H1 (cell line): ENCODE measurements at regions not wholly inside any gene's neighbourhood (a gene's known extent, or its start where the extent isn't known, plus 50 kb on each side); places are given as distances from the start of the nearest gene placed in this dataset.

Source experiments
- CTCF ChIA-PET: fragments of 300-600 bp; sonication (Branson Sonifier 250); formaldehyde crosslinking; loops from one replicate; lab custom pipeline; 2021; ENCODE audit not compliant: partially characterized antibody; lab: Charles Lee
- POLR2A ChIA-PET: fragments of 300-600 bp; sonication (Branson Sonifier 250); formaldehyde crosslinking; loops from one replicate; lab custom pipeline; 2021; ENCODE audit warnings: inconsistent platforms; ENCODE audit not compliant: partially characterized antibody; lab: Charles Lee
- DNase-seq, 2 experiments: peaks; one replicate each; pipeline versions ENCODE4 v3.0.0 to v3.0.0-alpha.2; 2010 to 2022; ENCODE audit warnings: low spot score in 2 of 2, low read depth in 1 of 2, mixed read lengths in 1 of 2
- FAIRE-seq: peaks from 2 replicates; lab custom pipeline; 2011; peaks lifted over from hg19 to GRCh38; lab: Jason Lieb, UNC
- H2AFZ ChIP-seq: 2 replicates; pipeline ENCODE4 v1.8.1; 2012; ENCODE audit warnings: low read length, inconsistent platforms
- H2AK5ac ChIP-seq: 2 replicates; pipeline ENCODE4 v1.6.1; 2013; ENCODE audit warnings: low read depth, low read length
- H2BK120ac ChIP-seq: replicated peaks from 2 replicates; pipeline ENCODE3; 2013; ENCODE audit warnings: low read depth, low read length, inconsistent platforms
- H2BK12ac ChIP-seq: 2 replicates; pipeline ENCODE4 v1.6.1; 2013; ENCODE audit warnings: low read depth, low read length
- H2BK15ac ChIP-seq: 2 replicates; pipeline ENCODE4 v1.6.1; 2013; ENCODE audit warnings: low read length
- H2BK20ac ChIP-seq: 2 replicates; pipeline ENCODE4 v1.6.1; 2013; ENCODE audit warnings: low read length
- H2BK5ac ChIP-seq: 2 replicates; pipeline ENCODE4 v1.6.1; 2013; ENCODE audit warnings: low read depth, low read length
- H3K14ac ChIP-seq: 2 replicates; pipeline ENCODE4 v1.6.1; 2013; ENCODE audit warnings: inconsistent platforms; ENCODE audit not compliant: insufficient read length
- H3K18ac ChIP-seq: 2 replicates; pipeline ENCODE4 v1.6.1; 2013; ENCODE audit warnings: low read length; ENCODE audit errors: extremely low read depth
- H3K23ac ChIP-seq: 2 replicates; pipeline ENCODE4 v1.6.1; 2013; ENCODE audit warnings: inconsistent platforms; ENCODE audit not compliant: insufficient read length
- H3K23me2 ChIP-seq: 2 replicates; pipeline ENCODE4 v1.6.1; 2013; ENCODE audit warnings: low read depth, low read length
- H3K27ac ChIP-seq: 2 replicates; pipeline ENCODE4 v1.6.1; 2011; ENCODE audit warnings: low read depth, low read length, inconsistent platforms
- H3K27me3 ChIP-seq, 4 experiments: replicated peaks in 1 of 4; 1 replicate in 1 of 4; 2 replicates in 3 of 4; pipeline versions ENCODE4 v1.6.1 to v1.8.1; 2011 to 2013; ENCODE audit warnings: low read length in 3 of 4, mild to moderate bottlenecking in 3 of 4, inconsistent platforms in 2 of 4, mixed read lengths in 2 of 4, moderate library complexity in 1 of 4; ENCODE audit not compliant: control insufficient read depth in 3 of 4, insufficient read depth in 3 of 4; ENCODE audit errors: extremely low read depth in 1 of 4
- H3K36me3 ChIP-seq, 4 experiments: 2 replicates each; pipeline versions ENCODE4 v1.6.1 to v1.8.1; 2011 to 2013; ENCODE audit warnings: mild to moderate bottlenecking in 4 of 4, low read length in 3 of 4, moderate library complexity in 2 of 4, control low read depth in 1 of 4, inconsistent platforms in 1 of 4; ENCODE audit not compliant: insufficient read depth in 4 of 4, control insufficient read depth in 2 of 4
- H3K4ac ChIP-seq: replicated peaks from 2 replicates; pipeline ENCODE3; 2013; ENCODE audit warnings: low read length, low read depth, mixed read lengths, inconsistent platforms; ENCODE audit not compliant: insufficient read length
- H3K4me1 ChIP-seq, 4 experiments: replicated peaks in 1 of 4; 1 replicate in 1 of 4; 2 replicates in 3 of 4; pipeline versions ENCODE4 v1.6.1 to v1.8.1; 2011 to 2013; ENCODE audit warnings: low read length in 3 of 4, inconsistent platforms in 2 of 4, mixed read lengths in 1 of 4; ENCODE audit not compliant: insufficient read depth in 4 of 4, control insufficient read depth in 3 of 4
- H3K4me2 ChIP-seq, 2 experiments: 2 replicates each; pipeline versions ENCODE4 v1.6.1 to v1.8.1; 2011 to 2013; ENCODE audit warnings: low read depth in 2 of 2, low read length in 2 of 2, control low read depth in 1 of 2, inconsistent platforms in 1 of 2, mild to moderate bottlenecking in 1 of 2; ENCODE audit not compliant: insufficient read depth in 1 of 2
- H3K4me3 ChIP-seq, 4 experiments: fragments of 200-600, 300-600 bp in 1 of 4; sonication (generic), shearing (Covaris generic), sonication (Bioruptor Twin) in 1 of 4; 2 replicates each; pipeline versions ENCODE4 v1.5.1 to v1.8.1; 2011 to 2016; ENCODE audit warnings: low read length in 4 of 4, low read depth in 3 of 4, control low read depth in 2 of 4, inconsistent platforms in 2 of 4, mild to moderate bottlenecking in 2 of 4, mixed read lengths in 1 of 4, moderate library complexity in 1 of 4; ENCODE audit not compliant: insufficient read depth in 2 of 4; ENCODE audit errors: extremely low read depth in 1 of 4
- H3K56ac ChIP-seq: replicated peaks from 2 replicates; pipeline ENCODE3; 2013; ENCODE audit warnings: low read depth, mild to moderate bottlenecking, mixed read lengths, low read length, inconsistent platforms; ENCODE audit not compliant: insufficient read length
- H3K79me1 ChIP-seq: 2 replicates; pipeline ENCODE4 v1.6.1; 2013; ENCODE audit warnings: low read depth, low read length, control low read depth
- H3K79me2 ChIP-seq, 2 experiments: 2 replicates each; pipeline versions ENCODE4 v1.6.1 to v1.8.1; 2012 to 2013; ENCODE audit warnings: low read length in 2 of 2, mild to moderate bottlenecking in 2 of 2, inconsistent platforms in 1 of 2; ENCODE audit not compliant: insufficient read depth in 2 of 2, control insufficient read depth in 1 of 2
- H3K9ac ChIP-seq, 4 experiments: replicated peaks in 1 of 4; 1 replicate in 1 of 4; 2 replicates in 3 of 4; pipeline versions ENCODE4 v1.6.1 to v1.8.1; 2011 to 2013; ENCODE audit warnings: low read depth in 3 of 4, low read length in 3 of 4, control low read depth in 2 of 4, mild to moderate bottlenecking in 2 of 4, moderate library complexity in 2 of 4, inconsistent platforms in 1 of 4; ENCODE audit errors: extremely low read depth in 1 of 4
- H3K9me3 ChIP-seq, 2 experiments: 2 replicates each; pipeline versions ENCODE4 v1.6.1 to v1.8.1; 2012 to 2013; ENCODE audit warnings: mild to moderate bottlenecking in 2 of 2, moderate library complexity in 2 of 2, control low read depth in 1 of 2, inconsistent platforms in 1 of 2, low read depth in 1 of 2, low read length in 1 of 2, mixed read lengths in 1 of 2; ENCODE audit not compliant: insufficient read depth in 2 of 2
- H4K20me1 ChIP-seq, 2 experiments: replicated peaks in 1 of 2; 2 replicates each; pipeline versions ENCODE3 to v1.8.1; 2011 to 2013; ENCODE audit warnings: inconsistent platforms in 2 of 2, low read length in 2 of 2, mild to moderate bottlenecking in 1 of 2; ENCODE audit not compliant: insufficient read depth in 2 of 2, control insufficient read depth in 1 of 2
- H4K5ac ChIP-seq: 2 replicates; pipeline ENCODE4 v1.6.1; 2013; ENCODE audit warnings: low read length, low read depth, mixed read lengths, inconsistent platforms; ENCODE audit not compliant: insufficient read length
- H4K8ac ChIP-seq: 2 replicates; pipeline ENCODE4 v1.8.0; 2013; ENCODE audit warnings: mild to moderate bottlenecking, moderate library complexity, low read length, inconsistent platforms; ENCODE audit not compliant: insufficient read depth; ENCODE audit errors: extremely low read depth
- H4K91ac ChIP-seq: replicated peaks from 2 replicates; pipeline ENCODE3; 2013; ENCODE audit warnings: low read length, mixed read lengths, inconsistent platforms; ENCODE audit not compliant: insufficient read length
- CTCF ChIP-seq, 3 experiments: IDR thresholded peaks; 1 replicate in 2 of 3; 2 replicates in 1 of 3; pipeline versions ENCODE4 v1.5.1 to v1.6.1; 2011; ENCODE audit warnings: low read length in 3 of 3, mild to moderate bottlenecking in 3 of 3, inconsistent platforms in 2 of 3, low read depth in 1 of 3, moderate library complexity in 1 of 3; ENCODE audit not compliant: insufficient read depth in 1 of 3; ENCODE audit errors: control extremely low read depth in 1 of 3
- PHF8 ChIP-seq: fragments of 200-600 bp; sonication (generic); conservative IDR thresholded peaks from 2 replicates; pipeline ENCODE4 v1.7.1; 2012; ENCODE audit warnings: low read depth, mild to moderate bottlenecking, inconsistent platforms, low read length, moderate library complexity
- RAD21 ChIP-seq, 2 experiments: IDR thresholded peaks in 1 of 2; conservative IDR thresholded peaks in 1 of 2; 2 replicates each; pipeline ENCODE4 v1.6.1; 2011; ENCODE audit warnings: low read depth in 2 of 2, low read length in 2 of 2, improper control_type of control experiment in 1 of 2, inconsistent platforms in 1 of 2, mild to moderate bottlenecking in 1 of 2, moderate library complexity in 1 of 2

GRCh38 chr14:39576258-39576657, 144.0 kb upstream of the FBXO33 start:
- no peak overlapping the region for H3K9ac ChIP-seq
- no peaks in the 10 kb centered on the region for H3K23me2 ChIP-seq
- DNase-seq = no peak

More at GRCh38 chr14:39576258-39576657, 144.0 kb upstream of the FBXO33 start:
- Histone ChIP-seq H2BK120ac (peak overlapping the region; percentile 64), H3K36me3 (no peaks in the 10 kb centered on the region), H3K4ac (no peak overlapping the region), H3K27ac (no peak overlapping the region), H3K23ac (no peak overlapping the region), H3K9me3 (no peaks in the 10 kb centered on the region), H3K18ac (no peak overlapping the region), H3K27me3 (no peaks in the 10 kb centered on the region), H3K4me3 (no peak overlapping the region), H3K79me1 (no peaks in the 10 kb centered on the region), H4K20me1 (no peaks in the 10 kb centered on the region), H3K4me2 (no peak overlapping the region), H3K4me1 (no peaks in the 10 kb centered on the region), H3K56ac (no peak overlapping the region), H3K14ac (no peak overlapping the region), H4K5ac (no peak overlapping the region), H2AFZ (no peak overlapping the region), H4K8ac (no peak overlapping the region), H2BK12ac (no peak overlapping the region), H2BK20ac (no peak overlapping the region), H2BK15ac (no peak overlapping the region), H2BK5ac (no peak overlapping the region), H2AK5ac (no peak overlapping the region), H4K91ac (no peak overlapping the region), H3K79me2 (no peaks in the 10 kb centered on the region)
- CTCF ChIA-PET = interaction anchor here (0.7 to 1.6 kb wide), 4 partner anchors 29 to 413 kb away, joined by 3 to 5 read pairs (median 4); no protein-coding TSS in a partner anchor
- TF ChIP-seq CTCF (IDR thresholded peaks at IDR 0.05; ENCODE audit: control extremely low read depth in 1 of 3, insufficient read depth in 1 of 3, low read depth in 1 of 3, low read length in 3 of 3) (peak in 2 of 3 experiments; percentile 30 to 42; a peak in 2 of 4 replicates), RAD21 (IDR thresholded peaks at IDR 0.05 in 1 of 2, conservative IDR thresholded peaks at IDR 0.05 in 1 of 2; ENCODE audit: low read depth in 2 of 2, low read length in 2 of 2) (peak; percentile 78 to 82), PHF8 (no peak)
- FAIRE-seq = no peak
- POLR2A ChIA-PET = no interaction called here
